ENCODE measurements at regions not wholly inside any gene's neighbourhood (a gene's known extent, or its start where the extent isn't known, plus 50 kb on each side); places are given as distances from the start of the nearest gene placed in this dataset.

DNA sequence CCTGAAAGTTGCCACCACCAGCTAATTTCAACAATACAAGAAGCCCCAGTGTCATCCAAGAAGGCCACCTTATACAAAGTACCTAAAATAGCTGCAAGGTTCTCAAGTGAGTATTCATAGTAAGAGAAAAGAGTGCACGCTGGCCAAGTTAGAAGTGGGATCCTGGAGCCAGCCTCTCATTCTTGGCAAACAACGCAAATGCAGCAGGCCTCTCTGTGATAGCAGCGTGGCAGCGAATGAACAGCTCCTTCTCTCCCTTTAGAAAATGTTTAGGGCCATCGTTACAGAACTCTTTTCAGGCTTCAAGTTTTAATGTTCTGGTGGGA, 78.0 kb upstream of the IFNG-AS1 start:
- DNase-seq: no peak

DNA sequence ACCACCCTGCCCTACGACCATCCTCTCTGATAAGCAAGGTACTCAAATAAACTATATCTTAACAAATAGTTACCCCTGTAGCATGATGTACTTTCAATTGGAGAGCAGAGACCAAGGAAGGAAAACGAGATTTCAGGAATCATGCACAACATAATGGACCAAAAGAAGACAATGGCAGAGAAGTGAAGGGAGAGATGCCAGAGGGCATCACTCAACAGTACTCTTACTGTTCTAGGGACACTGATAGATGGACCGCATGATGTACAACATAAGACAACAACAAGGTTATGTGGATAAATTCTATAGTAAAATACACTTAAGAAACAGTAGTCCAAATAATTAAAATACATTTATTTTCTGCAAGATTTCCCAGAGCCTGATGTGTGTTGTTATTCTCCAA, 77.5 kb upstream of the IFNG-AS1 start:
- DNase-seq: no peak

- no peak for DNase-seq
These were observed 73.9 kb upstream of the IFNG-AS1 start for GRCh38 chr12:67915335-67915851.

GRCh38 chr12:67916266-67916970, 72.8 kb upstream of the IFNG-AS1 start:
- DNase-seq: no peak

DNA sequence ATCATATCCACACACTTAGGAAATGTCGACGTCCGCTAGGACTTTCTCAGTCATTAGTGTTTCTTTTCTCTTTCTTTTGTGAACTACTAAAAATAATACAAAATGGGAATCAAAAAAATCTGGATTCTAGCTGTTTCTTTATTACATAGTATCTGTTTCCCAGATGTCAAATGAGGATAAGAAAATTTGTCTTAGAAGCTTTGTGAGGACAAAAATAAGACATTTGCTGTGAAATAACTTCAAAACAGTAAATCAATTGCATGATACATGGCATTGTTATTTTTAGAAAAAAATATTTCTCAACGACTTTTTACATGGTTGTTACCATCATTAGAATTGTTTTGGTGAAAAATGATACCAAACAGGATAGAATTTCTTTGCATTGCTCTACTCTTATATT, 71.4 kb upstream of the IFNG-AS1 start:
- no peak for DNase-seq

GRCh38 chr12:67918441-67918840, 70.8 kb upstream of the IFNG-AS1 start:
- no peak for DNase-seq

- DNase-seq: no peak
These were observed 69.8 kb upstream of the IFNG-AS1 start for GRCh38 chr12:67919406-67919805.

GRCh38 chr12:67920413-67920812, 68.8 kb upstream of the IFNG-AS1 start:
- no peak for DNase-seq

GRCh38 chr12:67921286-67921685, 68.0 kb upstream of the IFNG-AS1 start:
- DNase-seq: no peak

- DNase-seq: no peak
These were observed 67.0 kb upstream of the IFNG-AS1 start for GRCh38 chr12:67922245-67922644.

- no peak for DNase-seq
These were observed 64.2 kb upstream of the IFNG-AS1 start for GRCh38 chr12:67925077-67925476.

DNA sequence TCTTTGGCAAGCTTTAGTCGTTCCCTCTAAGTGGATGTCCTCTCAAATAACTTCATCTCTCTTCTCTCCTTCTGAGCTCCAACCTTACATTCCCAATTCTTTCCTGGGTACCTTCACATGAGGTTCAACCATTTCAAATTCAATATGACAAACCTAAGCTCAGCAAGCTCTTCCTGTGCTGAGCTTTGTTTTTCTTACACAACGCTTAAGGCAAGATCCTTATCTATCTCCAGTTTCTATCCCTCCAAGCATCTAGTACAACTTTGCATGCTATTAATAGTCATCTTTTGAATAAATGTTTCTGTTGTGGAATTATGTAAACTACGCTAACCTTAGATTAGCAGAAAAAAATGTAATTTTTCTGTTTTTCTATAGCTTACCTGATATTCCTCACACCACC, 63.7 kb upstream of the IFNG-AS1 start:
- DNase-seq: peak in 1 of 5 experiments; percentile 24

GRCh38 chr12:67926063-67926462, 63.2 kb upstream of the IFNG-AS1 start:
- DNase-seq: no peak

DNA sequence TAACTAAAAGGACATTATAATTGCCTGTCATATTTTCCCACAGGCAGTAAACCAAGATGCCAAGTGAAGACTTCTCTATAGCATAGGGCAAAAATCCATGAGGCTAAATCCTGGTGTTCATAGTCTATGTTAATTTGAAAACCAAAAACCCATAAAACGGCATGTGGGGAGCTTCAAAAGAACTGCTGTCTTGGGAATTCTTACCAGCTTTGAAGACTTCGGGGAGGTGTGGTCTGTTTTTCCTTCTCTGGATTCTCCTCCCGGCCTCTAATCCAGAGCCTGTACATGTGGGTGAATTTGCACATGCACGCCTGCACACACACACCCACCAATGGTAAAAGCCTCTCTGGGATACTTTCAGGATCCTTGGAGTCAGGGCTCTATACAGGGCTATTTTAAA, 61.9 kb upstream of the IFNG-AS1 start:
- no peak for DNase-seq

DNA sequence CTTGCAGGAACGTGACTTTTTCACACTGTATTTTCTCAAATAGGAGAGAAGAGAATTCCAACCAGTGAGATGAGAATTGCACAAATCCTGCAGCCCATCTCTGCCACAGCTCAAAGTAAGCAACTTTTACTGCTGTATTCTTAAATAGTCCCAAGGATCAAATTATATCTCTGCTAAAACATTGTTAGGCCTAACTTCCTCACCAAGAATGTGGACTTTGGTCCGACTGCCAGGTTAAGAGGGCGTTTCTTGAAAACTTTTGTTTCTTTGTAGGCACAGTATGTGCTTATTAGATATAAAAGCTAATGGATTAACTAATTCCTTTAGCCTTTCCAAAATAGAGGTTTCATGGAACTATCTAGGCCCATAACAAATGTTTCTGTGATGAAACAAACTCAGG, 61.4 kb upstream of the IFNG-AS1 start:
- no peak for DNase-seq

GRCh38 chr12:67928621-67929383, 60.4 kb upstream of the IFNG-AS1 start:
- DNase-seq: no peak

DNA sequence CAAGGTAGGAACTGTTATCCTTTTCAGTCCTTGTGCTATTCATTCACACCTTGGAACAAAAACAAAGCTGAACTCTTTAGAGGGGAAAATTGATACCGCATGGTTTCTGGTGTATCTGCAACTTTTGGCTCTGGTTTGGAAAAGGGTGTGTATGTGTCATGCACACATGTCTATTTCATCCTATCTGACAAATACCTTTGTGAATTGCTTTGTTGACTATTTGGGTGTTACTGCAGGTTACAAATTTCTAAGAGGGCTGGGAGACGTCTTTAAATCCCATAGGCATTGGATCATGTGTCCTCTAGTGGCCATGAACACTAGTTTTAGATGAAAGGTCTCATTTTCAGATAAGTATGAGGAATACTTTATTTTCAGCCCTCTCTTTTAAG, 59.9 kb upstream of the IFNG-AS1 start:
- DNase-seq: no peak

DNA sequence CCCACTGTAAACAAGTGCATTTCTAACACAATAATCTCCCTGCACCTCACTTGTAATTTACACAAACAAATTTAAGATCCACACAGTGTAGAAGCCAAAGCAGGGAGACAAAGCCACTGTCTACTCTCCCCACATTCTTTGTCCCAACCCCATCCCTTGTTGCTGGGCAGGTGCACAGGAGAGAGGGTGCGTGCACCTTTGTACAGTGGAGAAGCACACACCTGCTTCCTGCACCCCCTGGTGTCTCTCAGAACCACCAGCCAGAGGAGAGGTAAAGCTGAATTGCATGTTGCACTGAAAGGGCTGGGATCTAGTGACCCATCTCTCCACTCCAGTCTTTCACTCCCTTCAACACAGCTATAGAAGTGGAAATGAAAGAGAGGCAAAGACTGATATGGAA, 51.4 kb upstream of the IFNG-AS1 start:
- DNase-seq: no peak
